Transverse colon (tissue), 4 donors: ENCODE measurements at regions not wholly inside any gene's neighbourhood (a gene's known extent, or its start where the extent isn't known, plus 50 kb on each side); places are given as distances from the start of the nearest gene placed in this dataset.

Experiments used
- EP300 ChIP-seq: sonication (generic); formaldehyde crosslinking; IDR thresholded peaks from one replicate; pipeline ENCODE4 v1.6.1; 2017; ENCODE audit warnings: antibody characterized with exemption, low read depth
- POLR2AphosphoS5 ChIP-seq, 3 donors: sonication (generic); formaldehyde crosslinking; IDR thresholded peaks; one replicate each; pipeline ENCODE4 v1.6.1; 2016; ENCODE audit warnings: antibody characterized with exemption in 3 of 3
- TF ChIP-seq, protein P1 (sequence below), 5 experiments: fragments of 200-600 bp in 3 of 5; fragments of 450-650 bp in 2 of 5; sonication (generic) in 3 of 5; IDR thresholded peaks; 1 replicate in 2 of 5; 2 replicates in 3 of 5; pipeline ENCODE4 v1.5.1; 2016 to 2017; ENCODE audit warnings: antibody characterized with exemption in 5 of 5, inconsistent platforms in 3 of 5, mild to moderate bottlenecking in 2 of 5, moderate library complexity in 1 of 5

GRCh38 chr6:40957616-40958492 is 81.2 kb downstream of the UNC5CL start:
- TF ChIP-seq, protein P1, sequence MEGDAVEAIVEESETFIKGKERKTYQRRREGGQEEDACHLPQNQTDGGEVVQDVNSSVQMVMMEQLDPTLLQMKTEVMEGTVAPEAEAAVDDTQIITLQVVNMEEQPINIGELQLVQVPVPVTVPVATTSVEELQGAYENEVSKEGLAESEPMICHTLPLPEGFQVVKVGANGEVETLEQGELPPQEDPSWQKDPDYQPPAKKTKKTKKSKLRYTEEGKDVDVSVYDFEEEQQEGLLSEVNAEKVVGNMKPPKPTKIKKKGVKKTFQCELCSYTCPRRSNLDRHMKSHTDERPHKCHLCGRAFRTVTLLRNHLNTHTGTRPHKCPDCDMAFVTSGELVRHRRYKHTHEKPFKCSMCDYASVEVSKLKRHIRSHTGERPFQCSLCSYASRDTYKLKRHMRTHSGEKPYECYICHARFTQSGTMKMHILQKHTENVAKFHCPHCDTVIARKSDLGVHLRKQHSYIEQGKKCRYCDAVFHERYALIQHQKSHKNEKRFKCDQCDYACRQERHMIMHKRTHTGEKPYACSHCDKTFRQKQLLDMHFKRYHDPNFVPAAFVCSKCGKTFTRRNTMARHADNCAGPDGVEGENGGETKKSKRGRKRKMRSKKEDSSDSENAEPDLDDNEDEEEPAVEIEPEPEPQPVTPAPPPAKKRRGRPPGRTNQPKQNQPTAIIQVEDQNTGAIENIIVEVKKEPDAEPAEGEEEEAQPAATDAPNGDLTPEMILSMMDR (IDR thresholded peaks at IDR 0.05): no peak
- TF ChIP-seq POLR2AphosphoS5 (IDR thresholded peaks at IDR 0.05) (no peak), EP300 (no peak)
